ENCODE measurements at regions not wholly inside any gene's neighbourhood (a gene's known extent, or its start where the extent isn't known, plus 50 kb on each side); places are given as distances from the start of the nearest gene placed in this dataset.
A peak's percentile ranks its signal among the peaks of the same experiment; 100 is the strongest.
"Not testable (repeated sequence)": the region's sequence is repeated elsewhere in the genome, so short reads cannot be mapped to it uniquely, and the experiment has no call there.

DNA sequence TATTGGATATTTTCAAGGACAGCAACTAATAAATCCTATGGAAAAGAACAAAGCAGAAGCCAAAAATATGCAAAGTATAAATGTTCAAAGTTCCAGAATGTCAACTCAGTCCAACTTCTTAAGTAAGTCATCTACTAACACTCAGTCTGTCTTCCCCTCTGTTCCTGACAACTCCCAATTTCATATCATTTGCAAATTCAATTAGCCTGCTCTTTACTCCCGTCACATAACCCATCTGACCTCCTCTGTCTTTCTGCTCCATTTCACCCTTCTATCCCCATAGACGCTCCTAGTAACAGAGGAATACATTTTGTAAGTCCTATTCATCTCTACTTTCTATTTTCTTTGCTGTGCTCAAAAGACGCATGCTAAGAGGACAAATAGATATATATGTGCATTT lies 659.8 kb upstream of the MEF2C start:
- TF ChIP-seq, protein P1, sequence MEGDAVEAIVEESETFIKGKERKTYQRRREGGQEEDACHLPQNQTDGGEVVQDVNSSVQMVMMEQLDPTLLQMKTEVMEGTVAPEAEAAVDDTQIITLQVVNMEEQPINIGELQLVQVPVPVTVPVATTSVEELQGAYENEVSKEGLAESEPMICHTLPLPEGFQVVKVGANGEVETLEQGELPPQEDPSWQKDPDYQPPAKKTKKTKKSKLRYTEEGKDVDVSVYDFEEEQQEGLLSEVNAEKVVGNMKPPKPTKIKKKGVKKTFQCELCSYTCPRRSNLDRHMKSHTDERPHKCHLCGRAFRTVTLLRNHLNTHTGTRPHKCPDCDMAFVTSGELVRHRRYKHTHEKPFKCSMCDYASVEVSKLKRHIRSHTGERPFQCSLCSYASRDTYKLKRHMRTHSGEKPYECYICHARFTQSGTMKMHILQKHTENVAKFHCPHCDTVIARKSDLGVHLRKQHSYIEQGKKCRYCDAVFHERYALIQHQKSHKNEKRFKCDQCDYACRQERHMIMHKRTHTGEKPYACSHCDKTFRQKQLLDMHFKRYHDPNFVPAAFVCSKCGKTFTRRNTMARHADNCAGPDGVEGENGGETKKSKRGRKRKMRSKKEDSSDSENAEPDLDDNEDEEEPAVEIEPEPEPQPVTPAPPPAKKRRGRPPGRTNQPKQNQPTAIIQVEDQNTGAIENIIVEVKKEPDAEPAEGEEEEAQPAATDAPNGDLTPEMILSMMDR (IDR thresholded peaks at IDR 0.05): no peak
- Histone ChIP-seq H3K4me3 (no peak overlapping the region), H3K27ac (no peak overlapping the region)
- no peak for DNase-seq (ENCODE audit: low spot score)

GRCh38 chr5:89537800-89538199 lies 654.8 kb upstream of the MEF2C start:
- Histone ChIP-seq H3K4me3 (no peak overlapping the region), H3K27ac (no peak overlapping the region)
- TF ChIP-seq, protein P1 (IDR thresholded peaks at IDR 0.05): no peak
- no peak for DNase-seq (ENCODE audit: low spot score)

DNA sequence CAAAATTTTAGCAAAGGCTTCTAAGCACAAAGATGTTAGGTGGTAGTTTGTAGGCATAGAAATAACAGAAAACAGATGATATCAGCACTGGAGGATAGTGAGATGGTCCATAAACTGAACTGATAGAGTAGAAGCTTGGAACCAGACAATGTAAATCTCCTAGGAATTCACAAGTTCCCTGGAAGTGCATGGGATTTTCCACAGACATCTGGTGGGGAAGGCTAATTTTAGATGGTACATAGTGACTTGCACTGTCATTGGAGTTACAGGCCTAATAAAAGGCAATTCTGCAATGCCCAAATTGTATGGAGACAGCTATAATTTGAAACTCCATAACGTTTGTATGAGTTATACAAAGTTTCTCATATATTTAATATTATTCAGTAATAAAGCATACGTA lies 653.0 kb upstream of the MEF2C start:
- peak overlapping the region in 1 of 2 donors; percentile 2 for H3K27ac ChIP-seq
- TF ChIP-seq, protein P1 (IDR thresholded peaks at IDR 0.05): no peak
- no peak for DNase-seq (ENCODE audit: low spot score)
- H3K4me3 ChIP-seq: no peak overlapping the region

- Histone ChIP-seq H3K27ac (peak overlapping the region in 1 of 2 donors; percentile 2), H3K4me3 (no peak overlapping the region)
- TF ChIP-seq, protein P1 (IDR thresholded peaks at IDR 0.05): no peak
- DNase-seq (ENCODE audit: low spot score): no peak
These were observed 652.4 kb upstream of the MEF2C start for GRCh38 chr5:89535411-89535810.

- no peak overlapping the region for H3K27ac ChIP-seq
These were observed 651.3 kb upstream of the MEF2C start for GRCh38 chr5:89534331-89534730.

GRCh38 chr5:89524785-89525184 lies 641.8 kb upstream of the MEF2C start:
- DNase-seq (ENCODE audit: low spot score): no peak
- TF ChIP-seq, protein P1 (IDR thresholded peaks at IDR 0.05): no peak
- Histone ChIP-seq H3K27ac (no peak overlapping the region), H3K4me3 (no peak overlapping the region)

More at GRCh38 chr5:89534331-89534730, 651.3 kb upstream of the MEF2C start:
- TF ChIP-seq, protein P1 (IDR thresholded peaks at IDR 0.05): no peak
- H3K4me3 ChIP-seq: no peak overlapping the region
- DNase-seq (ENCODE audit: low spot score): no peak

DNA sequence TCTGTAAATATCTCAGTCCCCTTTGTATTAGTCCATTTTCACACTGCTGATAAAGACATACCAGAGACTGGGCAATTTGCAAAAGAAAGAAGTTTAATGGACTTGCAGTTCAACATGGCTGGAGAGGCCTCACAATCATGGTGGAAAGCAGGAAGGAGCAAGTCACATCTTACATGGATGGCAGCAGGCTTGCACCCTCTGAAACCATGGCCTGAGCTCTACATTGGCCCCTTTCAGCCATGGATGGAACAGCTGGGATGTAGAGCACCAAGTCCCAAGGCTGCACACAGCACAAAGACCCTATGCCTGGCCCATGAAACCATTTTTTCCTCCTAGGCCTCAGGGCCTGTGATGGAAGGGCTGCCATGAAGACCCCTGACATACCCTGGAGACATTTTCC lies 640.9 kb upstream of the MEF2C start:
- not testable (repeated sequence) for H3K27ac ChIP-seq; H3K4me3 ChIP-seq; DNase-seq (ENCODE audit: low spot score)

- Histone ChIP-seq H3K27ac (no peak overlapping the region), H3K4me3 (no peak overlapping the region)
- TF ChIP-seq, protein P1 (IDR thresholded peaks at IDR 0.05): no peak
- no peak for DNase-seq (ENCODE audit: low spot score)
These were observed 637.8 kb upstream of the MEF2C start for GRCh38 chr5:89520771-89521170.
